ENCODE measurements at regions not wholly inside any gene's neighbourhood (a gene's known extent, or its start where the extent isn't known, plus 50 kb on each side); places are given as distances from the start of the nearest gene placed in this dataset.

GRCh38 chr11:127182586-127183203, 182.1 kb upstream of the KIRREL3 start:
- DNase-seq (ENCODE audit: low read depth): no peak
- TF ChIP-seq CTCF (IDR thresholded peaks at IDR 0.05; ENCODE audit: low read depth, low read length, missing control alignments): no peak
- H3K4me3 ChIP-seq (ENCODE audit: low read depth, low read length): no peak overlapping the region

- no peak overlapping the region for H3K4me3 ChIP-seq (ENCODE audit: low read depth, low read length)
- peak; percentile 21 for TF ChIP-seq CTCF (IDR thresholded peaks at IDR 0.05; ENCODE audit: low read depth, low read length, missing control alignments)
- DNase-seq (ENCODE audit: low read depth): no peak
These were observed 156.7 kb upstream of the KIRREL3 start for GRCh38 chr11:127157225-127157624.

- no peak for DNase-seq (ENCODE audit: low read depth)
- TF ChIP-seq CTCF (IDR thresholded peaks at IDR 0.05; ENCODE audit: low read depth, low read length, missing control alignments): no peak
- no peak overlapping the region for H3K4me3 ChIP-seq (ENCODE audit: low read depth, low read length)
These were observed 148.8 kb upstream of the KIRREL3 start for GRCh38 chr11:127149410-127149809.

- DNase-seq (ENCODE audit: low read depth): no peak
- no peak for TF ChIP-seq CTCF (IDR thresholded peaks at IDR 0.05; ENCODE audit: low read depth, low read length, missing control alignments)
- no peak overlapping the region for H3K4me3 ChIP-seq (ENCODE audit: low read depth, low read length)
These were observed 142.7 kb upstream of the KIRREL3 start for GRCh38 chr11:127143251-127143650.

- no peak for DNase-seq (ENCODE audit: low read depth)
- no peak for TF ChIP-seq CTCF (IDR thresholded peaks at IDR 0.05; ENCODE audit: low read depth, low read length, missing control alignments)
- no peak overlapping the region for H3K4me3 ChIP-seq (ENCODE audit: low read depth, low read length)
These were observed 138.0 kb upstream of the KIRREL3 start for GRCh38 chr11:127138613-127139012.

- TF ChIP-seq CTCF (IDR thresholded peaks at IDR 0.05; ENCODE audit: low read depth, low read length, missing control alignments): no peak
- H3K4me3 ChIP-seq (ENCODE audit: low read depth, low read length): no peak overlapping the region
- DNase-seq (ENCODE audit: low read depth): no peak
These were observed 137.3 kb upstream of the KIRREL3 start for GRCh38 chr11:127137771-127138280.

- peak; percentile 17 for TF ChIP-seq CTCF (IDR thresholded peaks at IDR 0.05; ENCODE audit: low read depth, low read length, missing control alignments)
- H3K4me3 ChIP-seq (ENCODE audit: low read depth, low read length): no peak overlapping the region
- DNase-seq (ENCODE audit: low read depth): no peak
These were observed 135.9 kb upstream of the KIRREL3 start for GRCh38 chr11:127136438-127136837.

Measured in GM12864 (cell line).